ENCODE measurements at regions not wholly inside any gene's neighbourhood (a gene's known extent, or its start where the extent isn't known, plus 50 kb on each side); places are given as distances from the start of the nearest gene placed in this dataset.

DNA sequence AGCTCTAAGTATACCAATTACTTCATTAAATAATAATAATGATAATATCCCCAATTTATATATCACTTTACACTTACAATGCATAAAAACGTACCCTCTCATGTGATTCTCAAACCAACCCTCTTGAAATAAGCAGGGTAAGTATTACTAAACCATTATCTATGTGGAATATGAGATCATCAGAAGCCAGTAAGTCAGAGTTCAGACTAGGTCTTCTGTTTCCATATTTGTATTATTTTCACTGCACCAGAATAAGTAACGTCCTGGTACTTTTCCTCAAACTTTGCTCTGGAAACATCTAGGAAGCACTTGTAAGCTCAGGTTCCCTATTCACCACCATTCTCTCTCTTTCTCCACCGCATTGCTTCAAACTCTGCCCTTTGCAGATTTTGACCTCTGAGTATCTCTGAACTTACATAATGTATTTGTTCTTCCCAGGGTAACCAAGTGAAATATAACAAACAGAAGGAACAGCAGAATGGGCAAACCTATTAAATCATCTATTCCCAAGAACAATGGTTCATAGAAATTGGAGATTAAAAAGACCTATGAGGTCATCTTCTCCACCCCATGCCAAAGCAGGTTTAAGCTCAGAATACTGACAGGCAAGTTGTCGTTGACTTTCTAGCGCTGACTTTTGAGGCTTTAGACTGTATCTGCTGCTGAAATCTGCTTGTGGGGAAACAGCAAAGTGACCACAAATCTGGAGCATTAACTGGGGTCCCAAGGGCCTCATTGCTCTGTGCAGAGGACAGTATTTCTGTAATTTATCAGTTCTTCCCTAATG, 161.3 kb upstream of the FAR2 start:
- TF ChIP-seq, protein P1, sequence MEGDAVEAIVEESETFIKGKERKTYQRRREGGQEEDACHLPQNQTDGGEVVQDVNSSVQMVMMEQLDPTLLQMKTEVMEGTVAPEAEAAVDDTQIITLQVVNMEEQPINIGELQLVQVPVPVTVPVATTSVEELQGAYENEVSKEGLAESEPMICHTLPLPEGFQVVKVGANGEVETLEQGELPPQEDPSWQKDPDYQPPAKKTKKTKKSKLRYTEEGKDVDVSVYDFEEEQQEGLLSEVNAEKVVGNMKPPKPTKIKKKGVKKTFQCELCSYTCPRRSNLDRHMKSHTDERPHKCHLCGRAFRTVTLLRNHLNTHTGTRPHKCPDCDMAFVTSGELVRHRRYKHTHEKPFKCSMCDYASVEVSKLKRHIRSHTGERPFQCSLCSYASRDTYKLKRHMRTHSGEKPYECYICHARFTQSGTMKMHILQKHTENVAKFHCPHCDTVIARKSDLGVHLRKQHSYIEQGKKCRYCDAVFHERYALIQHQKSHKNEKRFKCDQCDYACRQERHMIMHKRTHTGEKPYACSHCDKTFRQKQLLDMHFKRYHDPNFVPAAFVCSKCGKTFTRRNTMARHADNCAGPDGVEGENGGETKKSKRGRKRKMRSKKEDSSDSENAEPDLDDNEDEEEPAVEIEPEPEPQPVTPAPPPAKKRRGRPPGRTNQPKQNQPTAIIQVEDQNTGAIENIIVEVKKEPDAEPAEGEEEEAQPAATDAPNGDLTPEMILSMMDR (IDR thresholded peaks at IDR 0.05): no peak
- TF ChIP-seq POLR2A (IDR thresholded peaks at IDR 0.05): no peak
- TF ChIP-seq POLR2AphosphoS5 (IDR thresholded peaks at IDR 0.05): no peak

Data from prostate gland (tissue), 2 donors.